HTR-8/SVneo (cell line): ENCODE measurements at regions not wholly inside any gene's neighbourhood (a gene's known extent, or its start where the extent isn't known, plus 50 kb on each side); places are given as distances from the start of the nearest gene placed in this dataset.
"Not testable (repeated sequence)": the region's sequence is repeated elsewhere in the genome, so short reads cannot be mapped to it uniquely, and the experiment has no call there.

Source experiments
- DNase-seq: peaks from one replicate; pipeline ENCODE4 v3.0.0; 2011; ENCODE audit warnings: low spot score, mixed read lengths; ENCODE audit not compliant: insufficient read length
- FAIRE-seq: peaks from 2 replicates; lab custom pipeline; 2011; peaks lifted over from hg19 to GRCh38; lab: Jason Lieb, UNC

DNA sequence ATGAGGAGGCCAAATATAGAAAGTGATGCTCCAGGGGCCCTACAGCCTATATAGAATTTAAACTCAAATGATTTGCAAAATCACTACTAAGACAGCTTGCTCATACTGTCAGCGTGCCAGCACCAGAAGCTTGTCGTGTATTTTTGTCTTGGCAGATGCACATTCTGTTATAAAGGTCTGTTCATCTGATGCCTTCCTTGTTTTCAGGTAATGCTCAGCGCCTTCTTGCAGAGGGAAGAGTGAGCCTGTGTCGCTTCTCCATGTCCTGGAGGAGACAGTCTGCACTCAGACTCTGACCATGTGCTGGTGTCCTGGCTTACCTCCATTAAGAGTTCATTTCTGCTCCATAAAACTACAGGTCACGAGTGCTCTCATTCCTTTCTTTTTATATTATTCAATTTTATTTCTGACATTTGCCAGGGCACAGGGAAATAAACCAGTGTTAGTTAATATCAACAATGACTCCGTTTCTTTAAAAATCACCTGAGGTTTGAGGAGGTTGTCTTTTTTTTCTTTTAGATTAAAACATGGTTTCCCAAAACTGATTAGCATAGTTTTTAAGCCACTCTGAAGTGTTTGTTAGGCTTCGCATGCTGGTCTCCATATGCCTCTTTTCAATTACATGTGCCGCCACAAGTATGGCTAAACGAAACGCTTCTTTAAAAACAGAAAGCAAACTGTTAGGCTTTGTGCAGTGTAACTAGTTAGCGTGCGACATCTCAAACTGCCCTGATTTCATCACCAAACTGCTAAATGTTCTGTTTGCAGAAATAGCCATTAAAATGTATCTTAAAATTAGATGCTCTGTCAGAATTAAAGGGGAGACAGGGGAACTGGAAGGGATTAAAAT lies 215.2 kb upstream of the GK2 start:
- FAIRE-seq = no peak
- DNase-seq = no peak

DNA sequence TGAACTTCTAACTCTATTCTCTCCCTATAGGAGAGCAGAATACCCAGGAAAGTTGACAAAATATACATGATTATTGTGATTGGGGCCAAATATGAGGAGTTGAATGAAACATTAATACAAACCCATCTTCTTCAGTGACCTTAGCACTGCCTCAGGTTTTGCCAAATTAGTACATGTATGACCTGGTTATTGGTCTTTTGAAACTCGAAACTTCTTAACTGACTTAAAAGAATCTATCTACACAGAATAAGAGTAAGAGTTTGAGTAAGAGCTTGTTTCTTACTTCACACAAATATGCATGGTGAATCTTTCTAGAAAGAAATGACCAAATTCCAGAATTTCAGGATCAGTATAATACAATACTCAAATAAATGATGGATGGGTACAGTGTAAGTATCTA lies 213.0 kb upstream of the GK2 start:
- FAIRE-seq = no peak
- DNase-seq = no peak

DNA sequence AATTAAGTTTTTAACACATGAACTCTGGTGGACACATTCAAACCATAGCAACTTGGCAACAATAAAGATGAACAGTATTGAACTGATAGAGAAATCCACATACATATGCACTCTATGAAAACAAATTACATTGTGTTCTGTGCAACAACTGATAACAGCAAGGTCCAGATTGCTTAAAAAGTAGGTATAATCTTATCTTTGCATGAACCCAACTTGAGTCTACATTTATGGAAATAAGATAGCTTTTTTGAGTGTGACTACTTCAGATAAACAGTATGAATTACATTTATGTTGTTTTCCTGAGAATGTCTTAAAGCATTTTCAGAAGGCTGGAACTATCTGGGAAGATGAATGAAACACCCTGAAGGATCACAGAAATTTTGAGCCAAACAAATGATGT lies 212.6 kb upstream of the GK2 start:
- DNase-seq (no peak), FAIRE-seq (no peak)

DNA sequence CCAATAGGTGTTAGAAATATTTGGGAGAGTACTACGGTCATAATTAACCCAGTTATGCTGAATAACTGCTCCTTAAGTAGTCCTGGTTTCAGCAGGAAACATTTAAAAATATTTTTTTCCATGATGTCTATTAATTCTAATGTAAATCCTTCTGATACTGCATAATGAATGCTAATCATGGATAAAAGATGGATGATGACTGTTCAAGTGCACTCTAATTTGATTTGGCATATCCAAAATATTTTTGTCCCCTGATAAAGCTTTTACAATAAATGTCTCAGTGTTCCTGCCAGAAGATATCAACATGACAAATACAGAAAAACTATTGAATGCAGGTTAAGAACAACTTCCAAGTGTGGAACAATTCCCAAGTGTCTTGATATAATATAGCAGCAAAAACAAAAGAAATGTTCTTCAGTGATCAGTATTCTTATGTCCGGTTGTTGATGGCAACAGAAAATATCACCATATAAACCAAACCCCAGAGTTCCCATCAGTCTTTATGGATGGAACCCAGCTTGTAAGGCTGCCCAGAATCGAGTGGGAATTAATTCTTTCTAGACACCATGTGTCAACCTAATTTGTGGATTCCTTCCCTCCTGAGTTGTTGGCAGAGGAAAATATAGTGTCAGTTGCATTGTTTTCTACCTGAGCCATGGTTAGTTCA lies 205.4 kb upstream of the GK2 start:
- no peak for FAIRE-seq
- no peak for DNase-seq

DNA sequence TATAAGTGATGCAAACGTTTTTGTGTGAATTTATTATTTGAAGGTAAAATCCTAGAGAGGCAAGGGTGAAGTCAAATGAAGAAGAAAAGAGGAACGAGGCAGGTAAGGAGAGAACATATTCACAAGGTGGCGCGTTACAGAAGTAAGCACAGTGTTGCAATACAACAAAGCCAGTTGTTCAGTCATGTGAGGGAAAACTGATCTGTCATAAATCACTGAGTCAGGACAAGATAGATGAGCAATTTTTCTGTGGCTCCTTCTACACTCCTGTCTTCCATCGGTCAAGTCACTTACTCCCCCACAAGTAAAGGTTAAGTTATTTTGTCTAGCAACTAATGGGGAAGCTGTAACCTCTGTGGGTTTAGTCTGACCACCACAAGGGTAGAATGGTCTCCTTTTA lies 203.0 kb upstream of the GK2 start:
- DNase-seq = no peak

DNA sequence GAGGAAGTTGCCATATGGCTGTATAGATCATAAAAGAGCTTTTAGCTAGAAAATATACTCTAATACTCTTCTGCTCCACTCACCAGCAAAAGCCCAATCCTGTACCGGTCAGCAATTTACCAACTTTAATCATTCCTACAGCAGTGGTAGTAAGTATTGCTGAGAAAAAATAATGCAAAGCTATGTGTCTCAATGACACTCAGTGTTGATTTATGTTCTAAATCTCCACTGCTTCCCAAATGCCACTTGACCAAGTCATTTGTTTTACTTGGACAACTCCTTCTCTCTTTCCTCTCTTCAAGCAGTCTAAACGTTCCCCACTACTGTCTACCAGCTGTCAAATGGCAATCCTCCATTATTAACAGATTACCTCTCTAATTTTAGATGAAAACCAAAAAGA lies 201.8 kb upstream of the GK2 start:
- FAIRE-seq (no peak), DNase-seq (no peak)

More for the DNA sequence above, 203.0 kb upstream of the GK2 start:
- FAIRE-seq = no peak

DNA sequence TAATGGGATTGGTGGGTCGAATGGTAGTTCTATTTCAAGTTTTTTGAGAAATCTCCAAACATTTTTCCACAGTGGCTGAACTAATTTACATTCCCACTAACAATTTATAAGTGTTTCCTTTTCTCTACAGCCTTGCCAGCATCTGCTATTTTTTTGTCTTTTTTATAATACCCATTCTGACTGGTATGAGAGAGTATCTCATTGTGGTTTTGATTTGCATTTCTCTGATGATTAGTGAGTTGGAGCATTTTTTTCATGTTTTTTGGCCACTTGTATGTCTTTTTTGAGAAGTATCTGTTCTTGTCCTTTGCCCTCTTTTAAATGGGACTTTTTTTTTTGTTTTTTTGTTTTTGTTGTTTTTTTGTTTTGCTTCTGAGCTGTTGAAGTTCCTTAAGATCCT lies 200.0 kb upstream of the GK2 start:
- DNase-seq (no peak), FAIRE-seq (no peak)

DNA sequence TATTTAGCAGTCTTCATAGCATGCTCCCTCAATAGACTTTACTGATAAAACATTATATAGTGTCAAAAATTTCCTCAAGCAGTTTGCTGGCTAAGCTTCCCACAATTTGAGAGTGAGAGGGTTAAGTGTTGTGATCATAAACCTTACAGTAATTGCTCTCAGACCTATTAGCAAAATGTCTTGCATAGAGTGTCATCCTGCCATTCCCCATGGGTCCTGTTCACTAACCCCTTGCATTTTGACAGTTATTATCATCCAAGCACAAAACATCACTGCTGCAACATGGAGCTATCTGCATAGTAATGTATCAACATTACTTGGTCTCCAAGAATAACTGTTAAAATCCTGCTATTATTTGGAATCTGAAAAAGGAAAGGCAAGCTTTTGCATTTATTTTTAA lies 196.1 kb upstream of the GK2 start:
- no peak for DNase-seq
- no peak for FAIRE-seq

DNA sequence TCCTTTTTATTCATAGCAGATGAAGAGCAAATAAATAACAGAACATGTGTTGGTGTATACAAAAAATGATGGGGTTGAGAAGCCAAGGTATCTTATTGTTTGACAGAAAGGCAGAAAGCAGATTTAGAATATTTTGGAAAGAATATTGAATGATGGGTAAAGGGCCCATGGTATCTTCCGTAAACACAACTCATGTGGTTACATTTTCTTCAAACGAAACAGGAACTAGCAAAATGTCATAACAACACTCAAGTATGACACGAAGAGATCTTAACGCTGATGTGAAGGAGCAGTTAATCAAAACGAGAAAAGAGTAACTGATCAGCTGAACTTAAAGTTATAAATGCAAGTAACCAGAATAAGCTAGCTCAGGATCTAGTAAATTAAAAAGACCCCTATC lies 195.7 kb upstream of the GK2 start:
- FAIRE-seq (no peak), DNase-seq (no peak)

DNA sequence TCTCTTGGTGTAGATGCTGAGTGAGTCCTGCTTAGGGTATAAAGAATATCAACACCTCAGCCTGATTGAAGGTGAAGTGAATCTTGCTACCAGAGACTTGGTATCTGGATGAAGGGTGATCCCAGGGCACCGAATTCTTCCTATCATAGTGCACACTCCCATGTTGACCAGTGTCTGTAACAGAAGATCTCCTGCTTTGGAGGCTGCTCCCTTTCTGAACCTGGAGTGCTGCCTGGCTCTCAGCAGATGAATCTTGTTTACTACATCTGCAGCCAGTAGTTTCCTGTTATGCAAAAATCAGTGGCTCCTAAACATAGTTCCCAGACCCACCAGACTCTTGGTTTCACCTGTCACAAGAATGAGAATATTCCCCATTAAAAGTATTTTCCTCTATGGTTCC lies 191.7 kb upstream of the GK2 start:
- DNase-seq (no peak), FAIRE-seq (no peak)

DNA sequence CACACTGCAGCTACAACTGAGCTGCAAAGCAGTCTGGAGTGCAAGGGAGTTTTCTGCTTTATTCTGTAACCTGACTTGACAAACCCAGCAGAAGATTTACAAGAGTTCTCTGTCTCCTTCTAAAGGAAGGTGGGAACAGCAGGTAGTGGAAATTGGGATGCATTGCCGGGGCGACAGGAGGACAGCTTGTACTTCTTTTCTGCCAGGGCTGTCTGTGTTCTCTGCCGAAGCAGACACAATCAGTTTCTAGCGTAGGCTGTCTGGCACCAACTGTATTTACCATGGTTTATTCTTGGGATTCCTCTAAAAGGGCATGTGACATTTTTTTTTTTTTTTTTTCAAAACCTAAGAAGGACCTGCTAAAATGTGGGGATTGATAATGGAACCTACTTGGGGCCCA lies 190.8 kb upstream of the GK2 start:
- DNase-seq = no peak
- FAIRE-seq = no peak

DNA sequence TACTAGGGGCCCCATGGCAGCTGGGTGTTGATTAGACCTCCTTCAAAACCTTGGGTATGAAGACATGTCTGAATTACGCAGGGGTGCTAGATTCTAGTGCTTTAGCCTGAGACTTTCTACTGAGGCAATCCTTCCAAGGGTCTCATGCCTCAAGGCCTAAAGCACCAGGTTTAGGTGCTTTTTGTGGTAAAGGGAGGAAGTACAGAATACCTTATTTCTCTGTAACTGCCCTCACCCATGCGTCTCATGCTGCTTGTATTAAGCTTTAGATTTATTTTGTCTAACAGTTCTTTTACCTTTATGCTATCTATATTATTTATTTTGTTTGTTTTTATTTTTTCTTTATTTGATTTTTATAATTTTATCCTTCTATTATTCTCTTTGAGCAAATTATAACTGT lies 190.2 kb upstream of the GK2 start:
- no peak for FAIRE-seq
- no peak for DNase-seq

DNA sequence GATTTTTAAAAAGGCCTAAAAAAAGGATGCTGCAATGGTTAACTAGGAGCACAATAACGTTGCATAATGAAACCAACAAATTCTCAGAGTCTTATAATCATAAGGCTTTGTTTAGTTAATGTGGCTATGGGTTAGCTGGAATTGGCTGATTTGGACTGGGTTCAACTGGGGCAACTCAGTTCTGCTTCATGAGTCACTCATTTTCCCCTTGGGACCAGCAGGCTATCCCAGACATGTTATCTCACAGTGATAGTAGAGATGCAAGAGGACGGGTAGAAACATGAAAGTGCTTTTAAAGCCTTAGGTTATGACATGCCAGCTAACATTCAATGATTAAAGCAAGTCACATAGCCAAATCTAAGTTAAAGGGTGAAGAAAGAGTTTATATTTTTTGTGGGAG lies 189.2 kb upstream of the GK2 start:
- no peak for DNase-seq

DNA sequence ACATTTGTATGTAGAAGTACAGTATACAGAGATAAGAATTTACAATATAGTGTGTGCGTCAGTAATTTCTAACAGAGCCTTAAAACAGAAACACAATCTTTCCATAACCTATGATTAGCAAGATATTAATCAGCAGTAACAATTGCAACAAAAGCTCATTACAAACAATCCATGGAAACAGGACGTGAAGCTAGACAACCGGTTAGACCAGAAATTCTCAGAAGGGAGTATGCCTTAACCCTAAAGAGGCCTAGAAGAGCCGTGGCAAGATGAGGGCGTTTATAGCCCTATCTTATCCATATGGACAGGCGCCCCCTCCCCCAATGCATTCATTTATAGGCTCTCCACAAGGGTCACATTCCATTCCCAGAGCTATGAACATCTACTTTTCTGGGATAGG lies 184.2 kb upstream of the GK2 start:
- not testable (repeated sequence) for DNase-seq, FAIRE-seq

More for the DNA sequence above, 189.2 kb upstream of the GK2 start:
- no peak for FAIRE-seq

DNA sequence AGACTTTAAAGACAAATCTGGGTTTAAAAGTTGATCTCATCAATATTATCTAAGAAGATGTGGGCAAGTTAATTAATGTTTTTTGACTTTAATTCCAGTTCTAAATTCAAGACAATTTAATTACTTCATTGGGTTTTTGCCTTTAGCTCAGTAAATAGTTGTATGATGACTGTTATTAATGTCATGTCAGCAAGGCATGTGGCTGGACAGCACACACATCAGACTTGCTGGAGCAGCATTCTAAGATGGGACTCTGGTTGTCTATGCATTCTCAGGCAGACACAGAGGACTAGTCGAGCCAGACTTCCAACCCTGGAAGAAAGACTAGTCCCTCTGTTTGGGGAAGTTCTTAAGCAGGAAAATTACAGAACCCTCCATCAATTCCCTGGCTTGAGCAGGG lies 180.7 kb upstream of the GK2 start:
- FAIRE-seq (no peak), DNase-seq (no peak)

DNA sequence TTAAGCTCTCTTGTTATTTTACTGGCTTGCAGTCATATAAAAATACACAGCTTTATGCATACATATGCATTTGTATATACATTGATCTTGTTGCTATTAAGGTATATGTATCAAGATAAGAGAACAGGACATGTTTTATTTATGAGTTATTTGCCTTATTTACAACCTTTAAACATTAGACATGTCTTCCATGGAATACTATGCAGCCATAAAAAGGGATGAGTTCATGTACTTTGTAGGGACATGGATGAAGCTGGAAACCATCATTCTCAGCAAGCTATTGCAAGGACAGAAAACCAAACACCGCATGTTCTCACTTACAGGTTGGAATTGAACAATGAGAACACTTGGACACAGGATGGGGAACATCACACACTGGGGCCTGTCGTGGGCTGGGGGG lies 179.2 kb upstream of the GK2 start:
- FAIRE-seq, DNase-seq: not testable (repeated sequence)

DNA sequence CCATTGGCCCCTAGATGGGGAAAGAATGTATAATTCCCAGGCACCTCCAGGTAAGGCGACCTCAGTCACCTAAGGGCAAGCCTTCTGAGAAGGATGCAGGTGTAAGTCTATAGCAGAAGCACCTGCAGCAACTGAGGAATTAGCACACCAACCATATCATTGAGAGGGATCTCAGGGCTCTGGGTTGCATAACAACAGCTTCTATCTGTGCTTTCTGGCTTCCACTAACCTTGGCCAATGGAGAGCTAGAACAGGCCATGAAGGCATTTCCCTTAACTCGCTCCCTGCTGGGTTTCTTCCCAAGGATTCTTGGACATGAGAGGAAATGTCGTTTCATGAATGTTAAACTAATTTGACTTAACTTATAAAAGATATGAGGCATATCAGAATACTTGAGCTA lies 177.8 kb upstream of the GK2 start:
- no peak for DNase-seq

DNA sequence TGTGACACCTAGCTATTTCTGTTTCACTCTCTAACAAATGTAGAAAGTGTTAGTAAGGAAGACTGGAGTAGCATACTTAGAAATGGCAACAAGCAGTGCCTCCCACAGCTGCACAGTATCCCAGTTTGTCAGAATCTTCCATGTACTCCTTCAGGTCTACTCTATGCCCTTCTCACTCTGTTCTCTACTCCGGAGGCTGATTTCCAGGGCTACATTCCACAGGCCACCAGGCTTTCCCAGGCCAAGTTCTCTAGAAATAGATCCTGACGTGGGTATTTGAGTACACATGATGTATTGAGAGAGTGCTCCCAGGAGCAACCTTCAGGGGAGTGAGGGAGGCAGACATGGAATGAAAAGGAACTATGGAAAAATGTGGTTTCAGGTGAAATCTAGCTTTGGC lies 177.3 kb upstream of the GK2 start:
- DNase-seq (no peak), FAIRE-seq (no peak)

More for the DNA sequence above, 177.8 kb upstream of the GK2 start:
- no peak for FAIRE-seq

DNA sequence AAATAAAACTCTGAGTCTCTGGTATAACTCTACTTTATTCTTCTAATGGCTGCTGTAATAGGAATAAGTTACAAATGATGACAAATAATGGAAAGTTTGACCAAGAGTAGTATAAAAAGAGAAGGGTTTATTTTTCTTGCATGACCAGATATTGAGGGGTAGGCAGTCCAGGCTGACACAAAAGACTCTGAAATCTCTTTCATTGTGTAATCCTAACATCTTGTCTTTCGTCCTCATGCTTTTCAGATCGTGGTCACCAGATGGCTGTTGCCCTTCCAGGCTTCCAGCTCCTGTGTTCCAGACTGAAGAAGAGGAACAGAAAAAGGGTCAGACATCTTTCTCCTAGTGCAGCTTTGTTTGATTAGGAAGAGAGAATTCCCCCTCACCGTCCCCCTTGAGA lies 176.9 kb upstream of the GK2 start:
- FAIRE-seq = no peak

DNA sequence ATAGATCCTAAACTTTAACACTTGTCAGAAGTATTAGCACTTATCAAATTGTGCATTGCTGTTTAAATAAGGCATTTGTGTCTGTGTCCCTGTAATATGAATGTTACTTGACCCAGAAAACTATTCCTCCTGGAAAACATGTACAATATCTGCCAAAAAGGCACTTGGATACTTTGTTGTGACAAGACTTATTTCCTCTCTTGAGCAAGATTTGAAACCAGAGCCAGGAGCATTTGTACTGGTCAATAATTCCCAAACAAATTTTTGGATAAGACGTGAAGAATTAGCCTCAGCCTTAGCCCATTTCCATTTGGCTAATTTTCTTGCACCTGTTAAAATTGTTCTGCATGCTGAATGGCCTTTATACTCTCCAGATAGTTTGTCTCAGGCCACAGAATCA lies 176.3 kb upstream of the GK2 start:
- no peak for DNase-seq
- no peak for FAIRE-seq

More for the DNA sequence above, 176.9 kb upstream of the GK2 start:
- DNase-seq = no peak

DNA sequence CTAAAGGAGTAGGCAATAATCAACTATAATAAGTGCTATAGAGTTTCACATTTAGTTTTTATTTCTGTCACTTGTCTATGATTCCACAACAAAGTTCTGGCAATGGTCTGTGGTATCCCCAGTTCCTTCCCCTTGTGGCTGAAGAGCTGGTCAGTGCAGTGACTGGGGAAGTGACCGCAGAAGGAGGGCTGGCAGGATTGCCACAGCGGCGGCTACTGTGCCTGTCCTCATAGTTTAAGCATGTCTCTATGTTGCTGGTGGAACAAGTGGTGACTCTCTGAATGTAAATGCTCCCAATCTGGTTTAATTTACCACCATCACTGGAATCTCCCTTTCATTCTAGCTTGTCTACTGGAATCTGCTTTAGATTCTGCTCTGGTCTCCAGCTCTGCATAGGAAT lies 170.6 kb upstream of the GK2 start:
- DNase-seq = no peak
- FAIRE-seq = no peak

DNA sequence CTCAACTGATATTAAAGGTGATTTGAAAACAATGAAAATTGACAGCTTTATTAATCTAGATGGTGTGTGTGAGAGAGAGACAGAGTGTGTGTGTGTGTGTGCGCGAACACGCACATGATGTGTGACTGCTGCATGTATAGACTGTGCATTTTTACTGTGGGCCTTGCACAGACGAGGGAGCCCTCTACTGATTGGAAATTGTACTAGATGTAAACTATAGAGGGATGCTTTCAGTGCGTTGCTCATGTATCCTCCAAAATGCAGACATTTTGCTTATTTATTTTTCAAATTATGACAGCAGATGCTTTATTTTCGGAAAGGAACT lies 168.4 kb upstream of the GK2 start:
- FAIRE-seq = no peak
- peak; percentile 0 for DNase-seq
